ENCODE measurements at regions not wholly inside any gene's neighbourhood (a gene's known extent, or its start where the extent isn't known, plus 50 kb on each side); places are given as distances from the start of the nearest gene placed in this dataset.

DNA sequence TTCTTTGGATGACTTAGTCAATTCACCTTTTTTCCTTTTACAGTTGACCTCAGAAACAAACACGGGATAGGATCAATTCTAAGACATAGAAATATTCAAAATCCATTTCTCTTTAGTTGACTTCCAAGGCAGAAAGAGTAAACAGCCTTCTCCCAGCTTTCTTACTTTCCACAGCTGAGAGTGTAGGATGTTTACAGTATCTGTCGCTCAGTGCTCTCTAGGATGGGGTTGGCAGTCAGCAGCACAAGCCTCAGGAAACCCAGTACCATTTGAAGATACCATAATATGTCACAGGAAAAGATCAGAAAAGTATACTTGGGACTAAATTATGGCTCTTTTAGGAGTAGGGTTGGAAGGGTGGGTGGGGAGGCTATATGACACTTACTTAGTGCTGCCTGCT, 88.2 kb downstream of the OGFRL1 start:
- H3K27me3 ChIP-seq (replicated peaks in 1 of 2; ENCODE audit: control insufficient read depth in 2 of 2, insufficient read depth in 2 of 2, low read length in 1 of 2): no peaks in the 10 kb centered on the region; a peak in 1 of 4 replicates
- DNase-seq (ENCODE audit: low read depth, low spot score) (no peak), FAIRE-seq (no peak), ATAC-seq (no peak)
- BruUV-seq (replicated peaks): no TSS peak
- ChIA-PET RAD21 (ENCODE audit: unreplicated experiment) (interaction anchor here (1.2 kb wide), 1 partner anchor 8 kb away, joined by 3 read pairs; no protein-coding TSS in a partner anchor), SMC1A (ENCODE audit: uncharacterized antibody, unreplicated experiment) (no interaction called here), CTCF (no interaction called here), POLR2A (no interaction called here)
- 38% methylated on average over 2 of the region's 2 CpGs for whole genome bisulfite sequencing (ENCODE audit: insufficient coverage, insufficient replicate concordance, low lambda C conversion rate, missing lambda C conversion rate)
- no peak overlapping the region for H2AFZ ChIP-seq (ENCODE audit: control insufficient read depth, low read depth, low read length)
- H3K4me2 ChIP-seq (ENCODE audit: control insufficient read depth, insufficient read depth): no peak overlapping the region
- no peak overlapping the region for H3K27ac ChIP-seq (ENCODE audit: control insufficient read depth, insufficient read depth)
- H3K9ac ChIP-seq (ENCODE audit: control insufficient read depth, insufficient read depth, low read length): no peak overlapping the region
- no peaks in the 10 kb centered on the region for H3K36me3 ChIP-seq (ENCODE audit: control insufficient read depth in 2 of 2, insufficient read depth in 2 of 2, low read length in 1 of 2)
- no peaks in the 10 kb centered on the region for H4K20me1 ChIP-seq (ENCODE audit: control insufficient read depth, insufficient read depth)
- intact Hi-C loops (cut with micrococcal nuclease; ENCODE audit: unreplicated experiment) (no loop called here), in situ Hi-C loops (cut with MboI) (no loop called here)
- H3K9me3 ChIP-seq (replicated peaks; ENCODE audit: control insufficient read depth, insufficient read depth, low read length): no peaks in the 10 kb centered on the region
- H3K79me2 ChIP-seq (ENCODE audit: control insufficient read depth, insufficient read depth, low read length): no peaks in the 10 kb centered on the region
- TF ChIP-seq LARP7 (IDR thresholded peaks at IDR 0.05): no peak
- TF ChIP-seq FOXK2 (IDR thresholded peaks at IDR 0.05): no peak
- TF ChIP-seq KAT2A (conservative IDR thresholded peaks at IDR 0.05; ENCODE audit: control insufficient read depth, low read depth, low read length): no peak
- TF ChIP-seq NBN (IDR thresholded peaks at IDR 0.05): no peak
- TF ChIP-seq MEF2B (IDR thresholded peaks at IDR 0.05; ENCODE audit: partially characterized antibody, poor library complexity, severe bottlenecking): no peak
- TF ChIP-seq, protein P1, sequence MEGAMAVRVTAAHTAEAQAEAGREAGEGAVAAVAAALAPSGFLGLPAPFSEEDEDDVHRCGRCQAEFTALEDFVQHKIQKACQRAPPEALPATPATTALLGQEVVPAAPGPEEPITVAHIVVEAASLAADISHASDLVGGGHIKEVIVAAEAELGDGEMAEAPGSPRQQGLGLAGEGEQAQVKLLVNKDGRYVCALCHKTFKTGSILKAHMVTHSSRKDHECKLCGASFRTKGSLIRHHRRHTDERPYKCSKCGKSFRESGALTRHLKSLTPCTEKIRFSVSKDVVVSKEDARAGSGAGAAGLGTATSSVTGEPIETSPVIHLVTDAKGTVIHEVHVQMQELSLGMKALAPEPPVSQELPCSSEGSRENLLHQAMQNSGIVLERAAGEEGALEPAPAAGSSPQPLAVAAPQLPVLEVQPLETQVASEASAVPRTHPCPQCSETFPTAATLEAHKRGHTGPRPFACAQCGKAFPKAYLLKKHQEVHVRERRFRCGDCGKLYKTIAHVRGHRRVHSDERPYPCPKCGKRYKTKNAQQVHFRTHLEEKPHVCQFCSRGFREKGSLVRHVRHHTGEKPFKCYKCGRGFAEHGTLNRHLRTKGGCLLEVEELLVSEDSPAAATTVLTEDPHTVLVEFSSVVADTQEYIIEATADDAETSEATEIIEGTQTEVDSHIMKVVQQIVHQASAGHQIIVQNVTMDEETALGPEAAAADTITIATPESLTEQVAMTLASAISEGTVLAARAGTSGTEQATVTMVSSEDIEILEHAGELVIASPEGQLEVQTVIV (IDR thresholded peaks at IDR 0.05; ENCODE audit: borderline replicate concordance, partially characterized antibody): no peak
- TF ChIP-seq EZH2 (IDR thresholded peaks at IDR 0.05; ENCODE audit: borderline replicate concordance, control insufficient read depth, low read depth, low read length): no peak
- TF ChIP-seq TCF12 (IDR thresholded peaks at IDR 0.05; ENCODE audit: low read depth, low read length): no peak
- TF ChIP-seq, protein P2, sequence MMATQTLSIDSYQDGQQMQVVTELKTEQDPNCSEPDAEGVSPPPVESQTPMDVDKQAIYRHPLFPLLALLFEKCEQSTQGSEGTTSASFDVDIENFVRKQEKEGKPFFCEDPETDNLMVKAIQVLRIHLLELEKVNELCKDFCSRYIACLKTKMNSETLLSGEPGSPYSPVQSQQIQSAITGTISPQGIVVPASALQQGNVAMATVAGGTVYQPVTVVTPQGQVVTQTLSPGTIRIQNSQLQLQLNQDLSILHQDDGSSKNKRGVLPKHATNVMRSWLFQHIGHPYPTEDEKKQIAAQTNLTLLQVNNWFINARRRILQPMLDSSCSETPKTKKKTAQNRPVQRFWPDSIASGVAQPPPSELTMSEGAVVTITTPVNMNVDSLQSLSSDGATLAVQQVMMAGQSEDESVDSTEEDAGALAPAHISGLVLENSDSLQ (IDR thresholded peaks at IDR 0.05): no peak
- no peak for TF ChIP-seq RB1 (IDR thresholded peaks at IDR 0.05; ENCODE audit: borderline replicate concordance)
- TF ChIP-seq CBX5 (IDR thresholded peaks at IDR 0.05; ENCODE audit: low read depth): no peak
- no peak for TF ChIP-seq CEBPB (IDR thresholded peaks at IDR 0.05; ENCODE audit: borderline replicate concordance in 1 of 2, low read depth in 2 of 2, low read length in 2 of 2)
- no peak for TF ChIP-seq ZSCAN29 (IDR thresholded peaks at IDR 0.05)
- no peak for TF ChIP-seq ZNF207 (IDR thresholded peaks at IDR 0.05; ENCODE audit: borderline replicate concordance)
- no peak for TF ChIP-seq TARDBP (IDR thresholded peaks at IDR 0.05; ENCODE audit: borderline replicate concordance)
- H3K4me1 ChIP-seq (ENCODE audit: control insufficient read depth, insufficient read depth, low read length): no peaks in the 10 kb centered on the region
- H3K4me3 ChIP-seq: no peak overlapping the region
